Right lobe of liver (tissue), 6 donors: ENCODE measurements at regions not wholly inside any gene's neighbourhood (a gene's known extent, or its start where the extent isn't known, plus 50 kb on each side); places are given as distances from the start of the nearest gene placed in this dataset.

ENCODE experiments used
- ATAC-seq, 4 donors: fragments of 200-7000 bp; cut with Tn5 transposase; one replicate each; pipeline ENCODE4 v1.9.1; 2020; ENCODE audit warnings: mild to moderate bottlenecking in 4 of 4, moderate library complexity in 4 of 4
- DNase-seq, 3 donors: peaks; one replicate each; pipeline ENCODE4 v3.0.0-alpha.2; 2020
- H3K27ac ChIP-seq, 3 donors: fragments of 200-600 bp; one replicate each; pipeline ENCODE4 v1.8.0; 2022
- H3K27me3 ChIP-seq, 2 donors: fragments of 200-600 bp; one replicate each; pipeline ENCODE4 v1.8.0; 2022
- H3K36me3 ChIP-seq, 4 donors: fragments of 200-600 bp; sonication (generic) in 1 of 4; one replicate each; pipeline versions ENCODE4 v1.5.1 to v1.8.0; 2017 to 2022; ENCODE audit warnings: control low read depth in 1 of 4
- H3K4me1 ChIP-seq, 4 donors: fragments of 200-600 bp; sonication (generic) in 1 of 4; one replicate each; pipeline versions ENCODE4 v1.5.1 to v1.8.0; 2017 to 2022; ENCODE audit warnings: control low read depth in 1 of 4
- H3K4me3 ChIP-seq, 3 donors: fragments of 200-600 bp; one replicate each; pipeline ENCODE4 v1.8.0; 2022
- H3K9me3 ChIP-seq, 4 donors: fragments of 200-600 bp; sonication (generic) in 1 of 4; one replicate each; pipeline versions ENCODE4 v1.5.1 to v1.8.0; 2017 to 2022; ENCODE audit warnings: control low read depth in 1 of 4
- CTCF ChIP-seq, 4 donors: fragments of 200-600 bp in 3 of 4; fragments of 450-650 bp in 1 of 4; IDR thresholded peaks; one replicate each; pipeline versions ENCODE4 v1.5.1 to v1.8.0; 2016 to 2022; ENCODE audit warnings: antibody characterized with exemption in 4 of 4, mild to moderate bottlenecking in 2 of 4
- POLR2A ChIP-seq: fragments of 450-650 bp; IDR thresholded peaks from one replicate; pipeline ENCODE4 v1.6.1; 2017; ENCODE audit warnings: antibody characterized with exemption, mild to moderate bottlenecking
- WGBS: methylation state at CpG from one replicate; pipeline ENCODE4 v1.1.6; 2018; ENCODE audit warnings: low coverage, low lambda C conversion rate; ENCODE audit not compliant: insufficient coverage; ENCODE audit errors: missing lambda C conversion rate; 5-methylcytosine and 5-hydroxymethylcytosine counted together
- intact Hi-C, 2 donors: fragments of 100-400 bp; cut with DNase I; formaldehyde crosslinking; loops; one replicate each; pipeline versions ENCODE4 v1.11.2 to v1.14.1; 2022
- donor health status: DM: no; HTN: yes; CAD: no.
- donor health status: DM: no; HTN: no; CAD: no.
- donor health status: DM: no; HTN: no; CAD: no.
- donor health status: DM: no; HTN: yes; CAD: no.
- donor health status: DM: no; HTN: yes; CAD: no.

- no peak for TF ChIP-seq CTCF (IDR thresholded peaks at IDR 0.05)
- no peak for TF ChIP-seq POLR2A
- no peaks in the 10 kb centered on the region for H3K36me3 ChIP-seq
Observed at GRCh38 chr10:80946073-80946472, 408.4 kb downstream of the SH2D4B start.

GRCh38 chr10:80946957-80947726 lies 409.4 kb downstream of the SH2D4B start:
- no peaks in the 10 kb centered on the region for H3K9me3 ChIP-seq
- no peaks in the 10 kb centered on the region for H3K36me3 ChIP-seq
- DNase-seq (no peak), ATAC-seq (no peak)
- H3K27me3 ChIP-seq, result no peaks in the 10 kb centered on the region
- WGBS, result 69% methylated on average over 5 of the region's 5 CpGs
- intact Hi-C loops, result no loop called here
- no peak for TF ChIP-seq POLR2A
- TF ChIP-seq CTCF (IDR thresholded peaks at IDR 0.05), result no peak
- no peak overlapping the region for H3K27ac ChIP-seq
- no peak overlapping the region for H3K4me3 ChIP-seq
- H3K4me1 ChIP-seq, result no peaks in the 10 kb centered on the region

More at GRCh38 chr10:80946073-80946472, 408.4 kb downstream of the SH2D4B start:
- intact Hi-C loops, result no loop called here
- H3K27me3 ChIP-seq, result no peaks in the 10 kb centered on the region
- H3K4me3 ChIP-seq, result no peak overlapping the region
- H3K27ac ChIP-seq, result no peak overlapping the region
- DNase-seq, result no peak
- ATAC-seq, result no peak
- H3K4me1 ChIP-seq, result no peaks in the 10 kb centered on the region
- H3K9me3 ChIP-seq, result no peaks in the 10 kb centered on the region
- WGBS, result 24% methylated on average over 1 of the region's 1 CpG

- Histone ChIP-seq H3K36me3 (no peaks in the 10 kb centered on the region), H3K27me3 (no peaks in the 10 kb centered on the region), H3K4me3 (no peak overlapping the region), H3K9me3 (no peaks in the 10 kb centered on the region), H3K4me1 (no peaks in the 10 kb centered on the region), H3K27ac (no peak overlapping the region)
- WGBS, result 70% methylated on average over 4 of the region's 5 CpGs
- ATAC-seq (no peak), DNase-seq (no peak)
- TF ChIP-seq POLR2A (no peak), CTCF (IDR thresholded peaks at IDR 0.05) (no peak)
- intact Hi-C loops, result no loop called here
Observed at GRCh38 chr10:80949785-80950184, 412.1 kb downstream of the SH2D4B start.

- DNase-seq, result no peak
- intact Hi-C loops, result no loop called here
- H3K27me3 ChIP-seq, result no peaks in the 10 kb centered on the region
- no peak overlapping the region for H3K4me3 ChIP-seq
- WGBS, result 63% methylated on average over 7 of the region's 7 CpGs
- TF ChIP-seq CTCF (IDR thresholded peaks at IDR 0.05) (no peak), POLR2A (no peak)
- no peaks in the 10 kb centered on the region for H3K9me3 ChIP-seq
- no peak overlapping the region for H3K27ac ChIP-seq
- ATAC-seq, result no peak
- H3K36me3 ChIP-seq, result no peaks in the 10 kb centered on the region
- H3K4me1 ChIP-seq, result no peaks in the 10 kb centered on the region
Observed at GRCh38 chr10:80952436-80952835, 414.7 kb downstream of the SH2D4B start.
